ENCODE measurements at regions not wholly inside any gene's neighbourhood (a gene's known extent, or its start where the extent isn't known, plus 50 kb on each side); places are given as distances from the start of the nearest gene placed in this dataset.

GRCh38 chr7:35366167-35367155 is 112.6 kb upstream of the TBX20 start:
- Histone ChIP-seq H3K27ac (no peak overlapping the region), H3K36me3 (no peaks in the 10 kb centered on the region), H3K9me3 (no peaks in the 10 kb centered on the region), H3K4me3 (no peak overlapping the region), H3K4me1 (no peaks in the 10 kb centered on the region), H3K27me3 (no peaks in the 10 kb centered on the region)
- in situ Hi-C loops (cut with MboI; ENCODE audit: low sequenced_read_pairs in 4 of 4), result no loop called here
- TF ChIP-seq CTCF (IDR thresholded peaks at IDR 0.05 in 4 of 5, conservative IDR thresholded peaks at IDR 0.05 in 1 of 5), result no peak
- no peak for TF ChIP-seq POLR2A (IDR thresholded peaks at IDR 0.05)
- intact Hi-C loops (cut with DNase I; ENCODE audit: low total_unique reads), result no loop called here
- ATAC-seq (no peak), DNase-seq (no peak)

DNA sequence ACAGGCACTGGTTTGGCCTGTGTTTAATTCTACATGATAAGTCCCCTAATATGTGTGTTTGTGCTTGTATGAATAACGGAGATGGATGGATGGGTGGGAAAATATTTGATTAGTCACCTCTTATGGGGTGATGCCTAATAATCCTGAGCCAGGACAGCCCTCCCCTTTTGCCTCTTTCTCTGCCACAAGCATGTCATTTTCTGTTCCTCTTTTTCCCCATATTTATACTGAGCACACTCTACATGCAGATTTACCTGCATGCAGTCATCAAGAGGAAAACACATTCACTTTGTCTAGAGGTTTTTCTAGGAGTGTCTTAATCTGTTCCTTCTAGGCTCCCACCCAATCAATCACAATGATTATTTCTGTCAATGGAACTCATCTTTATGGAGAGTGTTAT is 111.6 kb upstream of the TBX20 start:
- Histone ChIP-seq H3K36me3 (no peaks in the 10 kb centered on the region), H3K4me1 (no peaks in the 10 kb centered on the region), H3K4me3 (no peak overlapping the region), H3K9me3 (no peaks in the 10 kb centered on the region), H3K27me3 (no peaks in the 10 kb centered on the region), H3K27ac (no peak overlapping the region)
- intact Hi-C loops (cut with DNase I; ENCODE audit: low total_unique reads) (no loop called here), in situ Hi-C loops (cut with MboI; ENCODE audit: low sequenced_read_pairs in 4 of 4) (no loop called here)
- ATAC-seq, result no peak
- DNase-seq, result no peak
- no peak for TF ChIP-seq CTCF (IDR thresholded peaks at IDR 0.05 in 4 of 5, conservative IDR thresholded peaks at IDR 0.05 in 1 of 5)
- TF ChIP-seq POLR2A (IDR thresholded peaks at IDR 0.05), result no peak

GRCh38 chr7:35362341-35362740 is 108.4 kb upstream of the TBX20 start:
- TF ChIP-seq CTCF (IDR thresholded peaks at IDR 0.05 in 4 of 5, conservative IDR thresholded peaks at IDR 0.05 in 1 of 5) (no peak), POLR2A (IDR thresholded peaks at IDR 0.05) (no peak)
- Histone ChIP-seq H3K27me3 (no peaks in the 10 kb centered on the region), H3K4me1 (no peaks in the 10 kb centered on the region), H3K27ac (no peak overlapping the region), H3K4me3 (no peak overlapping the region), H3K9me3 (no peaks in the 10 kb centered on the region), H3K36me3 (no peaks in the 10 kb centered on the region)
- in situ Hi-C loops (cut with MboI; ENCODE audit: low sequenced_read_pairs in 4 of 4), result no loop called here
- DNase-seq (no peak), ATAC-seq (no peak)
- intact Hi-C loops (cut with DNase I; ENCODE audit: low total_unique reads), result no loop called here

GRCh38 chr7:35359423-35359822 is 105.5 kb upstream of the TBX20 start:
- no peak for DNase-seq
- no peak for ATAC-seq
- TF ChIP-seq CTCF (IDR thresholded peaks at IDR 0.05 in 4 of 5, conservative IDR thresholded peaks at IDR 0.05 in 1 of 5) (no peak), POLR2A (IDR thresholded peaks at IDR 0.05) (no peak)
- Histone ChIP-seq H3K9me3 (no peaks in the 10 kb centered on the region), H3K4me1 (no peaks in the 10 kb centered on the region), H3K27ac (no peak overlapping the region), H3K4me3 (no peak overlapping the region), H3K36me3 (no peaks in the 10 kb centered on the region), H3K27me3 (no peaks in the 10 kb centered on the region)
- intact Hi-C loops (cut with DNase I; ENCODE audit: low total_unique reads), result no loop called here
- in situ Hi-C loops (cut with MboI; ENCODE audit: low sequenced_read_pairs in 4 of 4), result no loop called here

Measured in gastrocnemius medialis (tissue), 4 donors.